Neural cell (in vitro differentiated cells): ENCODE measurements at regions not wholly inside any gene's neighbourhood (a gene's known extent, or its start where the extent isn't known, plus 50 kb on each side); places are given as distances from the start of the nearest gene placed in this dataset.

ENCODE experiments used
- EP300 ChIP-seq: fragments of 450-650 bp; conservative IDR thresholded peaks from 2 replicates; pipeline ENCODE4 v1.6.1; 2014; ENCODE audit warnings: antibody characterized with exemption, mild to moderate bottlenecking, moderate library complexity; ENCODE audit not compliant: poor library complexity, severe bottlenecking
- EZH2 ChIP-seq: fragments of 200-600, 300-800 bp; shearing (Covaris generic), sonication (generic); IDR thresholded peaks from 2 replicates; pipeline ENCODE4 v1.6.1; 2014; ENCODE audit warnings: antibody characterized with exemption, low read length, borderline replicate concordance, mild to moderate bottlenecking; ENCODE audit not compliant: insufficient read depth, poor library complexity, severe bottlenecking
- POLR2AphosphoS5 ChIP-seq: IDR thresholded peaks from 2 replicates; pipeline ENCODE4 v1.6.1; 2012
- RAD21 ChIP-seq: fragments of 450-650 bp; conservative IDR thresholded peaks from 2 replicates; pipeline ENCODE4 v1.6.1; 2014; ENCODE audit warnings: antibody characterized with exemption, mild to moderate bottlenecking, moderate library complexity
- SMC3 ChIP-seq: fragments of 450-650 bp; conservative IDR thresholded peaks from 2 replicates; pipeline ENCODE4 v1.6.1; 2014; ENCODE audit warnings: antibody characterized with exemption, mild to moderate bottlenecking, moderate library complexity; ENCODE audit not compliant: poor library complexity
- TAF1 ChIP-seq: IDR thresholded peaks from 2 replicates; pipeline ENCODE4 v1.6.1; 2012; ENCODE audit warnings: low read depth
- TF ChIP-seq, protein P1 (sequence below): fragments of 450-650 bp; IDR thresholded peaks from 2 replicates; pipeline ENCODE4 v1.5.1; 2014; ENCODE audit warnings: antibody characterized with exemption, mild to moderate bottlenecking, moderate library complexity; ENCODE audit not compliant: poor library complexity, severe bottlenecking

GRCh38 chr10:120011359-120012130, 119.0 kb downstream of the SEC23IP start:
- TF ChIP-seq, protein P1, sequence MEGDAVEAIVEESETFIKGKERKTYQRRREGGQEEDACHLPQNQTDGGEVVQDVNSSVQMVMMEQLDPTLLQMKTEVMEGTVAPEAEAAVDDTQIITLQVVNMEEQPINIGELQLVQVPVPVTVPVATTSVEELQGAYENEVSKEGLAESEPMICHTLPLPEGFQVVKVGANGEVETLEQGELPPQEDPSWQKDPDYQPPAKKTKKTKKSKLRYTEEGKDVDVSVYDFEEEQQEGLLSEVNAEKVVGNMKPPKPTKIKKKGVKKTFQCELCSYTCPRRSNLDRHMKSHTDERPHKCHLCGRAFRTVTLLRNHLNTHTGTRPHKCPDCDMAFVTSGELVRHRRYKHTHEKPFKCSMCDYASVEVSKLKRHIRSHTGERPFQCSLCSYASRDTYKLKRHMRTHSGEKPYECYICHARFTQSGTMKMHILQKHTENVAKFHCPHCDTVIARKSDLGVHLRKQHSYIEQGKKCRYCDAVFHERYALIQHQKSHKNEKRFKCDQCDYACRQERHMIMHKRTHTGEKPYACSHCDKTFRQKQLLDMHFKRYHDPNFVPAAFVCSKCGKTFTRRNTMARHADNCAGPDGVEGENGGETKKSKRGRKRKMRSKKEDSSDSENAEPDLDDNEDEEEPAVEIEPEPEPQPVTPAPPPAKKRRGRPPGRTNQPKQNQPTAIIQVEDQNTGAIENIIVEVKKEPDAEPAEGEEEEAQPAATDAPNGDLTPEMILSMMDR = no peak
- no peak for TF ChIP-seq EZH2
- no peak for TF ChIP-seq POLR2AphosphoS5
- no peak for TF ChIP-seq RAD21
- no peak for TF ChIP-seq SMC3
- TF ChIP-seq EP300 = no peak
- TF ChIP-seq TAF1 = no peak
